GM19397 (cell line): ENCODE measurements at regions not wholly inside any gene's neighbourhood (a gene's known extent, or its start where the extent isn't known, plus 50 kb on each side); places are given as distances from the start of the nearest gene placed in this dataset.
"Not testable (repeated sequence)": the region's sequence is repeated elsewhere in the genome, so short reads cannot be mapped to it uniquely, and the experiment has no call there.

Source experiments
- ATAC-seq: cut with Tn5 transposase; IDR thresholded peaks from one replicate; pipeline ENCODE4 v1.9.1; 2021; ENCODE audit warnings: mild to moderate bottlenecking, moderate library complexity; ENCODE audit not compliant: unreplicated experiment

DNA sequence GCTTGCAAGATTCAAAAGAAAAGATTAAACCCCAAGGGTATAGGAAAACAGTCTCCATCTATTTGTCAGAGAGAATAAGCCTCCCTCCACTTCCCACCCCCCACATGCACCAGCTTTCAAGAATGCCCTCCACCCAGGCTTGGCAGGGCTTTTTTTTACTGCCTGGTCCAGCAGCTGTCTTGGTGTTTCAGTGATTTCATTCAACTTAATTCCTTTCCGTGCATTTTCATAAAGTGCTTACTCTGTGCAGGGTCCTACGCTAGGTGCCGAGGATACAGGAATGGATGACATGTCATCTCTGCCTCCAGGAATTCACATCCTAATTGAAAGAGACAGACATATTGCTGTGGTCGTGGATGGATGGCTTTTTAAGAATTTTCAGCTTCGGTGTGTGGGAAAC lies 117.9 kb downstream of the LRATD1 start:
- no peak for ATAC-seq

- no peak for ATAC-seq
Observed at GRCh38 chr2:14751581-14751980, 119.1 kb downstream of the LRATD1 start.

DNA sequence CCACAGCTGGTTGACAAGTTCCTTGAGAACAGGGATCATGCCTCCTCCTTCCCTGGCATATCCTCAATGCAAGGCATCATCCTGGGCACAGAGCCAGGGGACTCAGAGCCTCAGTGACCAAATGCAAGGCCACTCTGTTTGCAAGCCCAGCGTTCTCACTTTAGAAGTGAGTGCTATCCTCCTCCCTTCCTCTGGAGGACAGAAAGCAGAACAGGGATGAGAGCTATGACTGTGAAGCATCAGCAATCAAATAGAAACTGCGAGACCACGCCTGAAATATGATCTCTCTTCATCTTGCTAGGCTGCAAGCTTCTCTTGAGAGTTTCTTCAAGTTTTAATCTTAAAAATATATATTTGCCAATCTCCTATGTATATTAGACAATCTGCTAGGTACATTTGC lies 119.8 kb downstream of the LRATD1 start:
- no peak for ATAC-seq

GRCh38 chr2:14756122-14756541 lies 123.6 kb downstream of the LRATD1 start:
- no peak for ATAC-seq

GRCh38 chr2:14756981-14757657 lies 124.6 kb downstream of the LRATD1 start:
- ATAC-seq, result no peak

GRCh38 chr2:14759082-14759481 lies 126.6 kb downstream of the LRATD1 start:
- ATAC-seq, result no peak

DNA sequence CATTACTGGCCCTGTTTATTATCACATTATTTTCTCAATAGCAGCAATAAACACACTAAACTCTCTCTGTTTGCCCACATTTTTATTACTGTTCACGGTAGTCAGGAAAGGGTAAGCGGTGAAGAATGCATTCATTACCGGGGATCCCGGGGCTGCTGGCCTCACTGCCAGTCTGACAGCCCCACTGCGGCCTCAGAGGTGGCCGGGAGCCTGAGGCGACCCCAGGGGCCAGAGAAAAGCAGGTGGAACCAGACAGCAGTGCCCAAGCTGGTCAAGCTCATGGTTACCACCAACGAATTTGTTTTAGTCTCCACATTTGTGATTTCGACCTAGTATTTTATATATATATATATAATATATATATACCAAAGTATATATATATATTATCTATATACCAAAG lies 127.7 kb downstream of the LRATD1 start:
- no peak for ATAC-seq

- no peak for ATAC-seq
Observed at GRCh38 chr2:14761118-14761517, 128.6 kb downstream of the LRATD1 start.

- no peak for ATAC-seq
Observed at GRCh38 chr2:14773696-14774095, 141.2 kb downstream of the LRATD1 start.

GRCh38 chr2:14774436-14774968 lies 142.0 kb downstream of the LRATD1 start:
- ATAC-seq, result no peak

- ATAC-seq, result no peak
Observed at GRCh38 chr2:14776216-14776615, 143.7 kb downstream of the LRATD1 start.

- no peak for ATAC-seq
Observed at GRCh38 chr2:14778015-14778414, 145.5 kb downstream of the LRATD1 start.

GRCh38 chr2:14779252-14779651 lies 146.7 kb downstream of the LRATD1 start:
- ATAC-seq, result no peak

DNA sequence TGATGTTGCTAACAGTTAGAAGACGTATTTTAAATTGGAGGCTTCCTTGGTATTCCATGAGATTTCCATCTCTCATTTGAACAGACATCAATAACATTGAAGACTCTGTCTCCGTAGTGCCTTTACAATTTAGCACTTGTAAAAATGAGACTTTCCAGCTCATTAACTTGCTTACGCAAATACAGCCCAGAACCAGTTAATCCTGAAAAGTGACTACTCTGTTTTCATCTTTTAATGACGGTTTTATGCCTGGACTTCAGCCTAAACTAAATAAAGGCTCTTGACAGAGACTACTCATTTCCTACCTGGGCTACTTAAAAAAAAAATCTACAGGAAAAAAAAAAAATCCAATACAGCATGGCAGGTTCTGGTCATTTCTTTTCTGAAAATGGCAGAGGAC lies 148.6 kb downstream of the LRATD1 start:
- ATAC-seq, result no peak

- ATAC-seq, result not testable (repeated sequence)
Observed at GRCh38 chr2:14788814-14789213, 156.3 kb downstream of the LRATD1 start.

- ATAC-seq, result no peak
Observed at GRCh38 chr2:14790041-14790640, 157.6 kb downstream of the LRATD1 start.

- no peak for ATAC-seq
Observed at GRCh38 chr2:14803994-14804393, 171.5 kb downstream of the LRATD1 start.

DNA sequence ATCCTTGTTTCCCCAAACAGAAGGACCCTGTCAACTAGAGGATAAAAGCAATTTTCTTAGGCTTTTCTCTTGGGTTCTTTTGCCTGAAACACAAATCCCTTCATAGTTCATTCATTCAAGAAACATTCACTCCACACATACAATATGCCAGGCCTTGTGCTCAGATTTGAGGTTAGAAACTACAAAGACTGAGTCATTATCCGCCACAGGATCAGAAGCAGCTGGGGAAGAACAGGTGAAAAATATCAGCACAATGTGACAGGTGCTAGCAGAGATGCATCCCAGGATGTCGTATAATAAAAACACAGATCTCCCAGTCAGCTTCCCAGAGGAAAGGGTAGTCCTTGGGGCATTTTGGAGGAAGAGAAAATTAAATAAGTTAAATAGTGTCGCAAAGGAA lies 172.4 kb downstream of the LRATD1 start:
- no peak for ATAC-seq

- no peak for ATAC-seq
Observed at GRCh38 chr2:14806613-14807012, 174.1 kb downstream of the LRATD1 start.

GRCh38 chr2:14815201-14815600 lies 182.7 kb downstream of the LRATD1 start:
- ATAC-seq, result no peak

DNA sequence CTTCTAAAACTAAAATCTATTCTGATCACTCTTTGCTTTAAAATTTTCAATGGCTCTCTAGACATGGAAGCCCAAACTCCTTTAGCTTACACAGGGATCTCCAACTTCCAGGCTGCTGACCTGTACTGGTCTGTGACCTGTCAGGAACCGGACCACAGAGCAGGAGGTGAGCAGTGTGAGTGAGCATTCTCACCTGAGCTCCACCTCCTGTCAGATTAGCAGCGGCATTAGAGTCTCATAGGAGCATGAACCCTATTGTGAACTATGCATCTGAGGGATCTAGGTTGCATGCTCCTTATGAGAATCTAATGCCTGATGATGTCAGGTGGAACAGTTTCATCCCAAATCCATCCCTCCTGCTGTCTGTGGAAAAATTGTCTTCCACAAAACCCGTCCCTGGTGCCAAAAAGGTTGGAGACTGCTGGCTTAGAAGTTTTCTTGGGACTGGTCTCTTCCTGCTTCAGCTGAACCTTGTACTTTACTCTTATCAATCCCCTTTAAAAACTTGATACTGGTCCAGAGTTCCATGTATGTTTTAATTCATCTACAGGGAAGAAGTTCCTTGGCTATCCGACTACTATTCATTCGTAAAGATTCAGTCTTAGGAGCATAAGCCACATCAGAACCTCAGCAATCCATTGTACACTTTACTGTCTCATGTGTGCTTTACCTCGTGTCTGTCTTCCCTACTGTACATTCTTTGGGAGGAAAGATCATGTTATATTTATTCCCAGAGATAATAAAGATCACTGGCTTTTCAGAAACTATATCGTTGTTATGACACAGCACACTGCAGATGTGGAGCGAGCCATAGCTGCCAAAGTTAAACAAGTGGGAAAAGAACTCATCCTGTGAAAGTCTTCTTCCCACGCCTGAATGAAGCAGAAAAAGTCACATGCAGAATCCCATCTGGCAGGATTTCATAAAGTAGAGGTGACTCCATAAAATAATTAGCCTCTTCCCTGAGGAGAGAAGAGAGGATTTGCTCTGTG lies 183.8 kb downstream of the LRATD1 start:
- ATAC-seq, result no peak
